Neural cell (in vitro differentiated cells): ENCODE measurements at regions not wholly inside any gene's neighbourhood (a gene's known extent, or its start where the extent isn't known, plus 50 kb on each side); places are given as distances from the start of the nearest gene placed in this dataset.

Experiments used
- CTCF ChIP-seq: fragments of 450-650 bp; IDR thresholded peaks from 2 replicates; pipeline ENCODE4 v1.5.1; 2014; ENCODE audit warnings: antibody characterized with exemption, mild to moderate bottlenecking, moderate library complexity; ENCODE audit not compliant: poor library complexity, severe bottlenecking
- EP300 ChIP-seq: fragments of 450-650 bp; conservative IDR thresholded peaks from 2 replicates; pipeline ENCODE4 v1.6.1; 2014; ENCODE audit warnings: antibody characterized with exemption, mild to moderate bottlenecking, moderate library complexity; ENCODE audit not compliant: poor library complexity, severe bottlenecking
- EZH2 ChIP-seq: fragments of 200-600, 300-800 bp; shearing (Covaris generic), sonication (generic); IDR thresholded peaks from 2 replicates; pipeline ENCODE4 v1.6.1; 2014; ENCODE audit warnings: antibody characterized with exemption, low read length, borderline replicate concordance, mild to moderate bottlenecking; ENCODE audit not compliant: insufficient read depth, poor library complexity, severe bottlenecking
- MXI1 ChIP-seq: fragments of 450-650 bp; conservative IDR thresholded peaks from 2 replicates; pipeline ENCODE4 v1.6.1; 2014; ENCODE audit warnings: antibody characterized with exemption, mild to moderate bottlenecking; ENCODE audit not compliant: poor library complexity, severe bottlenecking
- POLR2AphosphoS5 ChIP-seq: IDR thresholded peaks from 2 replicates; pipeline ENCODE4 v1.6.1; 2012
- REST ChIP-seq: IDR thresholded peaks from 2 replicates; pipeline ENCODE4 v1.6.1; 2012; ENCODE audit warnings: borderline replicate concordance
- SMC3 ChIP-seq: fragments of 450-650 bp; conservative IDR thresholded peaks from 2 replicates; pipeline ENCODE4 v1.6.1; 2014; ENCODE audit warnings: antibody characterized with exemption, mild to moderate bottlenecking, moderate library complexity; ENCODE audit not compliant: poor library complexity
- TAF1 ChIP-seq: IDR thresholded peaks from 2 replicates; pipeline ENCODE4 v1.6.1; 2012; ENCODE audit warnings: low read depth

GRCh38 chr2:5060956-5061355 lies 631.2 kb upstream of the SOX11 start:
- no peak for TF ChIP-seq CTCF
- TF ChIP-seq SMC3 = no peak
- TF ChIP-seq EZH2 = no peak
- TF ChIP-seq POLR2AphosphoS5 = no peak
- no peak for TF ChIP-seq TAF1
- no peak for TF ChIP-seq EP300
- no peak for TF ChIP-seq REST
- TF ChIP-seq MXI1 = no peak
